AG04450 (cell line): ENCODE measurements at regions not wholly inside any gene's neighbourhood (a gene's known extent, or its start where the extent isn't known, plus 50 kb on each side); places are given as distances from the start of the nearest gene placed in this dataset.

Experiments used
- CTCF ChIA-PET: fragments of 300-600, 350-600 bp; formaldehyde crosslinking; extraction: SDS; loops from one replicate; lab custom pipeline; 2022; ENCODE audit warnings: antibody characterized with exemption, inconsistent platforms; lab: Charles Lee
- POLR2A ChIA-PET: fragments of 350-600 bp; formaldehyde crosslinking; extraction: SDS; loops from one replicate; lab custom pipeline; 2021; ENCODE audit warnings: antibody characterized with exemption, inconsistent platforms; lab: Yijun Ruan, JAX
- DNase-seq: peaks from one replicate; pipeline ENCODE4 v3.0.0-alpha.2; 2011; ENCODE audit warnings: low read depth, low spot score
- H3K27ac ChIP-seq: one replicate; pipeline ENCODE4 v1.5.1; 2012; ENCODE audit warnings: low read depth, low read length, control low read depth
- H3K27me3 ChIP-seq: one replicate; pipeline ENCODE4 v1.6.0; 2012; ENCODE audit warnings: low read length; ENCODE audit not compliant: control insufficient read depth, insufficient read depth
- H3K4me3 ChIP-seq: 2 replicates; pipeline ENCODE4 v1.5.1; 2011; ENCODE audit warnings: mild to moderate bottlenecking, low read depth, low read length, control low read depth
- H3K9me3 ChIP-seq: 2 replicates; pipeline ENCODE4 v1.5.1; 2012; ENCODE audit warnings: low read length; ENCODE audit not compliant: control insufficient read depth, insufficient read depth
- TF ChIP-seq, protein P1 (sequence below): IDR thresholded peaks from 2 replicates; pipeline ENCODE4 v1.5.1; 2011; ENCODE audit warnings: low read depth, low read length, control low read depth, inconsistent platforms

DNA sequence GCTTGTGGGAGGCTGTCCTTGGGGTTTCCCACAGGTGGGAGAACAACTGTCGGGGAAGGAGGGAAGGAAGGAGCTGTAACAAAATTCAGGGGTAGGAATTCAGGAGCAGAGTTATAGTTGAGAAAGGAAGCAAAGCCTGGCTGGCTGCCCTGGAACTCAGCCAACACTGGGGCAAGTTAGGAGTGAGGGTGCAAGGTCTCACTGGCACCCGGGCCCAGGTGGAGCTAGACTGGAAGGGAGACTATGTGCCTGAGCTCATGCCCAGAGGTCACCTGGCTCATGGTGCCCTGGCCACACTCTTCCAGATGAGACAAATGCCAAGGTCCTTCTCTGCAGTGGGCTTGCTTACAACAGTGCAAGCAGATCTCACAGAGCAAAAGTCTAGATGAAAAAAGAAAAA lies 75.6 kb upstream of the ARHGAP28 start:
- Histone ChIP-seq H3K9me3 (no peaks in the 10 kb centered on the region), H3K27ac (no peak overlapping the region), H3K4me3 (no peak overlapping the region), H3K27me3 (peaks cover 2% of the 10 kb centered on the region)
- CTCF ChIA-PET: no interaction called here
- DNase-seq: no peak
- POLR2A ChIA-PET: no interaction called here
- TF ChIP-seq, protein P1, sequence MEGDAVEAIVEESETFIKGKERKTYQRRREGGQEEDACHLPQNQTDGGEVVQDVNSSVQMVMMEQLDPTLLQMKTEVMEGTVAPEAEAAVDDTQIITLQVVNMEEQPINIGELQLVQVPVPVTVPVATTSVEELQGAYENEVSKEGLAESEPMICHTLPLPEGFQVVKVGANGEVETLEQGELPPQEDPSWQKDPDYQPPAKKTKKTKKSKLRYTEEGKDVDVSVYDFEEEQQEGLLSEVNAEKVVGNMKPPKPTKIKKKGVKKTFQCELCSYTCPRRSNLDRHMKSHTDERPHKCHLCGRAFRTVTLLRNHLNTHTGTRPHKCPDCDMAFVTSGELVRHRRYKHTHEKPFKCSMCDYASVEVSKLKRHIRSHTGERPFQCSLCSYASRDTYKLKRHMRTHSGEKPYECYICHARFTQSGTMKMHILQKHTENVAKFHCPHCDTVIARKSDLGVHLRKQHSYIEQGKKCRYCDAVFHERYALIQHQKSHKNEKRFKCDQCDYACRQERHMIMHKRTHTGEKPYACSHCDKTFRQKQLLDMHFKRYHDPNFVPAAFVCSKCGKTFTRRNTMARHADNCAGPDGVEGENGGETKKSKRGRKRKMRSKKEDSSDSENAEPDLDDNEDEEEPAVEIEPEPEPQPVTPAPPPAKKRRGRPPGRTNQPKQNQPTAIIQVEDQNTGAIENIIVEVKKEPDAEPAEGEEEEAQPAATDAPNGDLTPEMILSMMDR: no peak

GRCh38 chr18:6659963-6660725 lies 69.4 kb upstream of the ARHGAP28 start:
- POLR2A ChIA-PET: no interaction called here
- CTCF ChIA-PET: no interaction called here
- Histone ChIP-seq H3K27ac (no peak overlapping the region), H3K27me3 (no peaks in the 10 kb centered on the region), H3K9me3 (no peaks in the 10 kb centered on the region), H3K4me3 (no peak overlapping the region)
- TF ChIP-seq, protein P1: no peak
- DNase-seq: no peak

- CTCF ChIA-PET: no interaction called here
- POLR2A ChIA-PET: no interaction called here
- no peak overlapping the region for H3K27ac ChIP-seq
Measured at GRCh38 chr18:6661692-6662415, 67.7 kb upstream of the ARHGAP28 start.

DNA sequence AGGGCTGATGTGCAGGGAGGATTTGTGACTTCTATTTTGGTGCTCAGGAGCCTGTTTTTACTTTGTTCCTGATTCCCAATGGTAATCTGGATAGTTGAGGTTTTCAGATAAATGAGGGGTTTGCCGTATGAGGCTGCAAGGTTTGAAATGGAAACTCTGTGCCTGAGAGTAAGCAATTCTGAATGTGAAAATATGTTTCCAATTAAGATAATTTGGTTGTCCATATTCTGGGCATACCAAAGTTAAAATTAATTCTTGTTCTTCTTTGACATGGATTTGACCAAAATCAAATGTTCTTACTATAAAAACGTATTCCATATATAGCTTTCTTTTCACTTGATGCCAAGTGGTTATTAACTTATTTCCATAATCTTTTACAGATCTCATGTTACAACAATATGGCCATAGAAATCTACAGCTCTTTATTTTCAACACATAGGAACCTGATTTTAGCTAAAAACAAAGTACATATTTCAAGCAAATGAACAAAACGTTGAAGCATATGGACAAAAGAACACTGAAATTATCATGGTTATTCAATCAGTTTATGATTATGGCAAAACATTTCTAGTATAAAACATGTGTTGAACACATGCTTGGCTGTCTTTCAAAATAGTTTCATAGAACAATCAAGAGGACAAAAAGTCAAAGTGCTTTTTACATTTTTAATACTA lies 63.4 kb upstream of the ARHGAP28 start:
- TF ChIP-seq, protein P1: no peak
- ChIA-PET CTCF (no interaction called here), POLR2A (no interaction called here)
- DNase-seq: no peak
- no peak overlapping the region for H3K27ac ChIP-seq
- H3K9me3 ChIP-seq: no peaks in the 10 kb centered on the region
- H3K27me3 ChIP-seq: no peaks in the 10 kb centered on the region
- no peak overlapping the region for H3K4me3 ChIP-seq

More at GRCh38 chr18:6661692-6662415, 67.7 kb upstream of the ARHGAP28 start:
- Histone ChIP-seq H3K27me3 (no peaks in the 10 kb centered on the region), H3K4me3 (no peak overlapping the region), H3K9me3 (no peaks in the 10 kb centered on the region)
- DNase-seq: no peak
- TF ChIP-seq, protein P1: no peak

DNA sequence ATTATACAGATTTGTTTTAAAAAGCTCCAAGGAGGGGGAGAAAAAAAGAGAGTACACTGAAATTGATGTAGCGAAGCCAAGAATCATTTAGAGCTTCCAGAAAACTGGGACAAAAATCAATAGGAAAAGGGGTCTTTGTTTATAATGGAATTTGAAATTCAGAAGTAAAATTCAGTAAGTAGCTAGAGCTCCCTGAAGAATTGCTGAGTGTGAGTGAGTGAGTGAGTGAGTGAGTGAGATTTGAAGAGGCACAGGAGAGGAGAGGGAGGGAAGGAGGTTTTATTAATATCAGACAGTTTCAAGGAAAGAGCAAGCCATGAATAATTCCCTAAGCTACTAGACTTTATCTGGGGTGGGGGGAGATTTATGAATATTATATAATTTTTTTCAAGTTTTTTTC lies 60.7 kb upstream of the ARHGAP28 start:
- H3K4me3 ChIP-seq: no peak overlapping the region
- CTCF ChIA-PET: no interaction called here

More for the DNA sequence above, 60.7 kb upstream of the ARHGAP28 start:
- no peaks in the 10 kb centered on the region for H3K9me3 ChIP-seq
- DNase-seq: no peak
- no peaks in the 10 kb centered on the region for H3K27me3 ChIP-seq
- TF ChIP-seq, protein P1: no peak
- POLR2A ChIA-PET: no interaction called here
- H3K27ac ChIP-seq: no peak overlapping the region
